HG02970 (cell line): ENCODE measurements at regions not wholly inside any gene's neighbourhood (a gene's known extent, or its start where the extent isn't known, plus 50 kb on each side); places are given as distances from the start of the nearest gene placed in this dataset.

ENCODE experiments used
- ATAC-seq: cut with Tn5 transposase; IDR thresholded peaks from one replicate; pipeline ENCODE4 v1.9.1; 2021; ENCODE audit warnings: mild to moderate bottlenecking, moderate library complexity, moderate number of reproducible peaks; ENCODE audit not compliant: unreplicated experiment, low FRiP score

- no peak for ATAC-seq
These were observed 179.5 kb downstream of the KIF4B start for GRCh38 chr5:155193029-155193428.

DNA sequence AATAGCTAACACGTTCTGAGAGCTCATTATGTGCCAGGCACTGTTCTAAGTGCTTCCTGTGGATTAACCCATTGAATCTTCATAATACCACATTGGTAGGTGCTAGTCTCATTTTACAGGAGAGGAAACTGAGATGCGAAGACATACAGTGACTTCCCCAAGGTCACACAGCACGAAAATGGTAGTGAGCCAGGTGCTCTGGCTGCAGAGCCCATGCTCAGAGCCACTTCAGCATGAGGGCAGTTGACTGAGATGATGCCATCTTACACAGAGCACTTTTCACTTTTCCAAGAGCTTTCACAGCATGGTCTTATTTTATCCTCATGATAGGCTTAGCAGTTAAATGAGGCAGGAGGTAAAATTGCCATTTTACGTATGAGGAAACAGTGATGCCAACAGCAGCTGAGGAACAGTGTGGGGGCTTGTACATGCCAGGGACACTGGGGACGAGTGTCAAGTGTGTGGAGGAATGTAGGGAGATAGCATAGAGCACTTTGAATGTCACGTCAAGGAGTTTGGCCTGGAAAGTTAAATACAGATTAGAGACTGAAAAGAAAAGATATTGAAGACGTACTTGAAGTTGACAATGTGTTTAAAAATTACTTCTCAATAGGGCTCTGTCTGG, 180.0 kb downstream of the KIF4B start:
- ATAC-seq = no peak

DNA sequence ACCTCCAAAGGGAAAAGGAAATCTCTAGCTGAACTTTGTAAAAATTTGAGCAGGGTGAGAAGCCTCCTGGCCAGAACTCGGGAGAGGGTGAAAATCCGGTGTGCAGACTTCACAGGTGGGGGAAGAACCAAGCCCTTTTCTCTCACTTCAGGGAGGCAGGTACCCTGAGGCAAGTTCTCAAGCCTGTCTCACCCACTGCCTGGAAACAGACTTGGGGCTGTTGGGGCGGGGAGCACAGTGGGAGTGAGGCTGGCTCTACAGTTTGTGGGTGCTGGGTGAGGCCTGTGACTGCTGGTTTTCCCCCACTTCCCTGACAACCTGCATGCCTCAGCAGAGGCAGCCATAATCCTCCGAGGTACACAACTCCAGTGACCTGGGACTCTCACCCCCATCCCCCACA, 187.1 kb downstream of the KIF4B start:
- ATAC-seq = no peak

- ATAC-seq = no peak
These were observed 198.2 kb downstream of the KIF4B start for GRCh38 chr5:155211764-155212163.

GRCh38 chr5:155222393-155222792, 208.8 kb downstream of the KIF4B start:
- ATAC-seq = no peak

DNA sequence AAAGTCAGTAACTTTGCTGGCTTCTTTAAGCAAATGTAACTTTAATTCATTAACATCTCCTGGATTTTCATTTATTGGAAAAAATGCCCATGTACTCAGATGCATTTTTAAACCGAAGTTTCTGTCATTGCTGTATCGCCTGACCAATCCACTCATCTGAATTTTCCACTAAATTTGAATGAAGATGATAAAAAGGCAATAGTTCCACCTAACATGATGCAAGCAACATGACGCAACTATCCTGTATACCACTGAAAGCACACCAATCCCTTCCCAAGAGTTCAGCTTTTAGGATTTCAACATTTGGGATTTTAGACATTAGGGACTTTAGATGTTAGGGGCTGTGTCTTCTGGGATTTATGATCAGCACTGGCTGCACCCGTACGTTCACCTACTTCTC, 215.6 kb downstream of the KIF4B start:
- ATAC-seq = no peak

- ATAC-seq = no peak
These were observed 226.2 kb downstream of the KIF4B start for GRCh38 chr5:155239803-155240202.

DNA sequence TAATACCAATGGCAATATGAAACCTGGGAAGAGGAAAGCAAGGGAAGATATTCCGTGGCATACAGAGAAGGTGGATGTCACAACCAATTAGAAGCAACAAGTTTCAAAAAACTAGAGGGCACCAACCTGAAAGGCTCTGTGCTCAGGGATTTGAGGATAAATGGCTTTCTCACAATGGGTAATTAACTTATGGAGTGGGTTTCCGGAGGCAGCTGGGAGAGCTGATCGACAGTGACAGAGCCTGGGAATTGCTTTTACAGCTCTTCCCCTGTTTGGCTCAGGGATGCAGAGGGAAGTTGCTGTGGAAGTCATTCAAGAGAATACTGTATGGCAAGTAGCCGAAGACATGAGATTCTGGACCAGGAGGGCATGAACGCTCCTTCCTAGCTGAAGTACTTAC, 237.0 kb downstream of the KIF4B start:
- no peak for ATAC-seq

- ATAC-seq = no peak
These were observed 238.5 kb downstream of the KIF4B start for GRCh38 chr5:155252025-155252424.

DNA sequence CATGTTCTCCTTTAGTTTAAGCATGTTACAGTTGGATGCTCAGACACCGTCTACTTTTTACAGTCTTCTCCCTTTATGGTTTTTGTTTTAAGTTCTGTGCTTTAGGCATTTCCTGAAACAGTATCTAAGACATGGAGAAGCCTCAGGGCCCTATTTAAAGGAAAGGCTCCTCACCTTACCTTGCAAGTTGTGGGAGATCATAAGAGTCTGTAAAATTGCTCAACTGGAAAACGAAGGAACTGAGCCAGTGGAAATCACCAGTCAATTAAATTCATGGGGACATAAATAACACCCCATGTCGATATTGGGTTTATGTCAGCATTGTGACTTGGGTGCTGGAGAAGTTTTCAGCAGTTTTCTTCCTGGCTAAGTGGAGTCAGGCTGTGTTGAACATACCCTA, 239.2 kb downstream of the KIF4B start:
- no peak for ATAC-seq

DNA sequence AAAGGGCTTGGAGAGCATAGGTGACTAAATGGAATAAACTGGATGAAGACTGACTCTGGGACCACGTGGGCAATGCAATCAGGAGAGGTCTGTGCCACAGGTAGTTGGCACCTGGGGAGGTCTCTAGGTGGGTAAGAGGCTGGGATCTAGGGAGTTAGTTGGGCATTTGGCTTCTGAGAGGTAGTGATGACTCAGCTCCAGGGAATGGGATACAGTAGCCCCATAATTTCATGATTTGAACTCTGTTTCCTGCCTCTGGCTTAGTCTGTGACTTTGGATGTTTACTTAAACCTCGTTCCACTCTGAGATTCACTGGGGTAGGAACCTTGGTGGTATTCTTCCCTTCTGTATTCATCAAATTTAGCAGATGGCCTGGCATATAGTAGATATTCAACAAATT, 240.8 kb downstream of the KIF4B start:
- no peak for ATAC-seq

DNA sequence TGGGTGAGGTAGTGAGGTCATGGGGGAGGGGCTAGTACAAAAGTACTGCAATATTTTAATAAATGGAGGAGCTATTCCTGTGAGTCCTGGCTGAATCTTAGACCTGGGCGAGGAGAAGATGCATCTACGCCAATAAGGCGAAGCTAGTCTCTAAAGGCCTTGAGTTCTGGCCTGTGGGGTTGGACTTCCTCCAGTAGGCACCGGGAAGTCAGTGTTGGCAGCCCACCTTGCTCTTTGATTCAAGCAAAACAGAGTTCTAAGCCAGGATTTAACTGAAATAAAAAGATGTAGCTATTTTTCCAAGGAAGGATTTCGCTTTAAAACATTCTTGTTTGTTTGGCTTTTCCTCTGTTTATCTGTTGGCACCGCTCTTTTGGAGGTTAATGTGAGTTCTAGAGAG, 244.6 kb downstream of the KIF4B start:
- no peak for ATAC-seq

DNA sequence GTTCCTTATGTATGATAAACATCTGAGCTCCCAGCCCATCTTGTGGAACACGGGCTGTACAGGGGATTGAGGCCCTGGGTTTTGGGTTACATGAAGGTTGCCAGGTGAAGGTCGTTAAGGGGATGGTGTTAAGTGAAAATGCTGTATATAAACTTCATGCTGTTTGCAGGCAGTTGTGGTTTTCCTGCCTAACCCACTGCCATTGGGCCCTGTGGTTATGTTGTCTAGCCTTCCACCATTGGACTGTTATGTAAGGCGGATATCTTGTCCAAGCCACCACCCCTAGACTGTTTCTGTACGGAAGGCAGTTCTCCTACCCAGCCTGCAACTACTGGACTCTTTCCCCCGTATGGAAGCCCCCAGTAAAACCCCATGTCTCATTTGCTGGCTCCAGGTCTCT, 246.1 kb downstream of the KIF4B start:
- ATAC-seq = no peak

GRCh38 chr5:155260798-155261197, 247.2 kb downstream of the KIF4B start:
- no peak for ATAC-seq

DNA sequence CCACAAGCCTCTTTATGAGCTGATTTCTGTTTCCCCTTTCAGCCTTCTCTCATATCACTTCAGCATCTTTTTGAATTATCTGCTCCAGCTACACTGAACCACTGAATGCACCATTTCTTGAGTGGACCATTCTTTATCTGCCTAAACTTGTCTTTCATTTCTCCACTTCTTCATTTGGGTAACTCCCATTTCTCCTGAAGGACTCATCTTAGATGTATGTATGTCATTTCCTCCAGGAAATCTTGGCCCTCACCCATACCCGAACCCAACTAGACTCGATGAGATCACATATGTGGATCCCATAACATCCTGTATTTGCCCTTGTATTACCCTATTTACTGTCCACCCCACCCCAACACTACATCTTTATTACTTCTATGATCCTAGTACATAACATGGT, 249.8 kb downstream of the KIF4B start:
- ATAC-seq = no peak

- ATAC-seq = no peak
These were observed 251.3 kb downstream of the KIF4B start for GRCh38 chr5:155264809-155265208.

- no peak for ATAC-seq
These were observed 255.3 kb downstream of the KIF4B start for GRCh38 chr5:155268770-155269425.

- no peak for ATAC-seq
These were observed 257.2 kb downstream of the KIF4B start for GRCh38 chr5:155270725-155271124.

GRCh38 chr5:155274484-155274883, 260.9 kb downstream of the KIF4B start:
- ATAC-seq = no peak

- no peak for ATAC-seq
These were observed 261.7 kb downstream of the KIF4B start for GRCh38 chr5:155275222-155275621.

DNA sequence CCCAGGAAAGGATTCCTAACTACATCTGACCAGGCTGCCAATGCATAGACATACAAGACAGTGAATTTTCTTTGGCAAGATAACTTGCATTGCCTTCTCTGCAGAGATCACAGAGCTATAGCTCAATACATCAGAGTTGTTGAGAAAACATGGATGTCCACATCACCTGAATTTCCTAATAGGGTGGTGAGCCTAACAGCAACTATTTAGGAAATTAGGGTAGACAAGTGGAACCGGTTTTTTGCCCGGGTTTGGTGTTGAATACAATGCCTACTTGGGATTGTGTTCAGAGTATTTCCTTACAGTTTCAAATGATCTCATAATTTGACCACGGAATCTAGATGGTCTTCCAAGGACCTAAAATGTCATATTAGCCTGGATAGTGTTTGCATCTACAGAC, 262.7 kb downstream of the KIF4B start:
- no peak for ATAC-seq

DNA sequence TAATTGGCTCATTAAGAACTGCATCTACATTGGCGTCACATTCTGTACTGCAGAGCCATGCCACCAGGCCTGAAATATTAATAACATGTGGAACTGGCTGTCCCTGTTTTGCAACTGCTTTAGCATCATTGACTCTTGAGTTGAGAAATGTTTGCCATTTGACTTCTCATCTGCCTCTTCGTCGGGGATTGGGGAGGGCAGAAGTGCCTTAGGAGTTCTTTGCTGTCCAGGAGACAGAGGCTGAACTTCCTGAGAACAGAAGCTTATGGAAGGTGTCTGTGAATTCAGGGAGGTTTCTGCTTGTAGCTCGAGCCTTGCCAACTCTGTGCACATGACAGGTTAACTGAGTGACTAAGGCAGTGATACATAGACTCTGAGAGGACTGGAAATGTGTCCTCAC, 265.0 kb downstream of the KIF4B start:
- ATAC-seq = no peak
